ENCODE measurements at regions not wholly inside any gene's neighbourhood (a gene's known extent, or its start where the extent isn't known, plus 50 kb on each side); places are given as distances from the start of the nearest gene placed in this dataset.

DNA sequence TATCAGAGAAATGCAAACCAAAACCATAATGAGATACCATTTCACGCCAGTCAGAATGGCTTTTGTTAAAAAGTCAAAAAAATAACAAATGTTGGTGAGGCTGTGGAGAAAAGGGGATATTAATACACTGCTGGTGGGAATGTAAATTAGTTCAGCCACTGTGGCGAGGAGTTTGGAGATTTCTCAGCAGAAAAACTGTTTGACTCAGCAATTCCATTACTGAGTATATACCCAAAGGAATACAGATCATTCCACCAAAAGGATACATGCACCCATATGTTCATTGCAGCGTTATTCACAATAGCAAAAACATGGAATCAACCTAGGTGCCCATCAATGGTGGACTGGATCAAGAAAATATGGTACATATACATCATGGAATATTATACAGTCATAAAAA is 54.5 kb upstream of the WDR75 start:
- no peaks in the 10 kb centered on the region for H3K9me2 ChIP-seq (ENCODE audit: insufficient read depth)
- H3K9ac ChIP-seq, result no peak overlapping the region
- DNase-seq, result no peak
- peaks cover 6% of the 10 kb centered on the region; the same call in 1 of the 2 replicates for H3F3A ChIP-seq (ENCODE audit: insufficient read depth)
- no peak overlapping the region for H3K4me3 ChIP-seq
- H2AFZ ChIP-seq, result no peak overlapping the region
- in situ Hi-C loops (cut with MboI), result no loop called here
- no peak overlapping the region for H3K4me2 ChIP-seq (ENCODE audit: unreplicated experiment)
- 87 to 90% methylated on average over 3 of the region's 3 CpGs for WGBS, 2 experiments (ENCODE audit: low coverage in 1 of 2, low lambda C conversion rate in 2 of 2, missing lambda C conversion rate in 2 of 2)
- no peaks in the 10 kb centered on the region for H3K36me3 ChIP-seq (ENCODE audit: low read depth)
- no peak overlapping the region for H3K27ac ChIP-seq
- no peak for TF ChIP-seq EZH2phosphoT487 (IDR thresholded peaks at IDR 0.05; ENCODE audit: insufficient read depth, low read depth)
- TF ChIP-seq EZH2 (IDR thresholded peaks at IDR 0.05; ENCODE audit: insufficient read depth, poor library complexity, severe bottlenecking), result no peak
- no peaks in the 10 kb centered on the region for H3K27me3 ChIP-seq (replicated peaks; ENCODE audit: insufficient read depth)
- H3K79me2 ChIP-seq (ENCODE audit: insufficient read depth), result no peaks in the 10 kb centered on the region
- H3K9me3 ChIP-seq (ENCODE audit: low read depth), result no peaks in the 10 kb centered on the region
- H3K4me1 ChIP-seq (ENCODE audit: insufficient read depth), result peaks cover 9% of the 10 kb centered on the region; the same call in 1 of the 2 replicates
- no peaks in the 10 kb centered on the region for H4K20me1 ChIP-seq (ENCODE audit: insufficient read depth)

DNA sequence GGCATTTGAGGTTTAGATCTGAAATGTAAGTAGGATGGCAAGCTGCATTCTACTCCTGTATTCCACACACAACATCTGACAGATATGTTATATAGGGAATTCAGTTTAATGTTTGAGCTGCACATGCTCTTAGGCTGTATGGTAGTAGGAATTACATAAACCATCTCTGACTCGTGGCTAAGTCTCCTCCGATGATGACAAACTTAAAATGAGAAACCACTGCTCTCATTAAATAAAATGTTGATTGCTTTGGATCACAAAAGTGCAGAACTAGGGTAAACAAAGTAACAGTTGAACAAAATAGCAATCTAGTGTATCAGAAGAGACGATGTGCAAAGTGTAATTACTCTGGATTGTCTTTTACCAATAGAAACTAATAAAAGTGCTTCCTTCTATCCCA is 50.1 kb upstream of the WDR75 start:
- Histone ChIP-seq H3K36me3 (ENCODE audit: low read depth) (no peaks in the 10 kb centered on the region), H3K27me3 (replicated peaks; ENCODE audit: insufficient read depth) (no peaks in the 10 kb centered on the region), H3F3A (ENCODE audit: insufficient read depth) (peaks cover 12% of the 10 kb centered on the region), H3K9me2 (ENCODE audit: insufficient read depth) (no peaks in the 10 kb centered on the region), H3K9me3 (ENCODE audit: low read depth) (no peaks in the 10 kb centered on the region), H3K9ac (no peak overlapping the region), H3K4me2 (ENCODE audit: unreplicated experiment) (no peak overlapping the region), H3K27ac (no peak overlapping the region), H3K4me1 (ENCODE audit: insufficient read depth) (peaks cover 28% of the 10 kb centered on the region), H3K4me3 (no peak overlapping the region), H4K20me1 (ENCODE audit: insufficient read depth) (no peaks in the 10 kb centered on the region), H3K79me2 (ENCODE audit: insufficient read depth) (no peaks in the 10 kb centered on the region), H2AFZ (no peak overlapping the region)
- 57 to 58% methylated on average over 3 of the region's 3 CpGs for WGBS, 2 experiments (ENCODE audit: low coverage in 1 of 2, low lambda C conversion rate in 2 of 2, missing lambda C conversion rate in 2 of 2)
- peak; percentile 47 for DNase-seq
- in situ Hi-C loops (cut with MboI), result no loop called here
- TF ChIP-seq EZH2phosphoT487 (IDR thresholded peaks at IDR 0.05; ENCODE audit: insufficient read depth, low read depth) (no peak), EZH2 (IDR thresholded peaks at IDR 0.05; ENCODE audit: insufficient read depth, poor library complexity, severe bottlenecking) (no peak)

Measured in GM23248 (cell line).